Gastroesophageal sphincter (tissue), 4 donors: ENCODE measurements at regions not wholly inside any gene's neighbourhood (a gene's known extent, or its start where the extent isn't known, plus 50 kb on each side); places are given as distances from the start of the nearest gene placed in this dataset.

Experiments used
- ATAC-seq: fragments of 150-250 bp; one replicate; pipeline ENCODE4 v1.9.1; 2016; ENCODE audit warnings: mild to moderate bottlenecking, moderate library complexity
- H3K27ac ChIP-seq, 4 donors: fragments of 200-600 bp; sonication (generic) in 3 of 4; 1 replicate in 3 of 4; 2 replicates in 1 of 4; pipeline ENCODE4 v1.5.1; 2016 to 2019
- H3K27me3 ChIP-seq: fragments of 200-600 bp; sonication (generic); one replicate; pipeline ENCODE4 v1.5.1; 2019
- H3K36me3 ChIP-seq, 2 donors: fragments of 200-600 bp; sonication (generic); one replicate each; pipeline ENCODE4 v1.5.1; 2019; ENCODE audit warnings: control low read depth in 1 of 2
- H3K4me1 ChIP-seq, 3 donors: fragments of 200-600 bp; sonication (generic); 1 replicate in 2 of 3; 2 replicates in 1 of 3; pipeline ENCODE4 v1.5.1; 2016 to 2019; ENCODE audit warnings: control low read depth in 2 of 3
- H3K4me3 ChIP-seq, 2 donors: fragments of 200-600 bp; sonication (generic); one replicate each; pipeline ENCODE4 v1.5.1; 2019; ENCODE audit warnings: mild to moderate bottlenecking in 1 of 2, moderate library complexity in 1 of 2
- H3K9me3 ChIP-seq, 3 donors: fragments of 200-600 bp; sonication (generic); one replicate each; pipeline ENCODE4 v1.5.1; 2017 to 2019; ENCODE audit warnings: control low read depth in 2 of 3
- CTCF ChIP-seq, 4 experiments: fragments of 200-600 bp in 2 of 4; fragments of 450-650 bp in 2 of 4; sonication (generic) in 1 of 4; IDR thresholded peaks; one replicate each; pipeline ENCODE4 v1.5.1; 2017 to 2019; ENCODE audit warnings: antibody characterized with exemption in 4 of 4, mild to moderate bottlenecking in 2 of 4, moderate library complexity in 2 of 4
- EP300 ChIP-seq: sonication (generic); formaldehyde crosslinking; IDR thresholded peaks from one replicate; pipeline ENCODE4 v1.6.1; 2017; ENCODE audit warnings: antibody characterized with exemption, mild to moderate bottlenecking
- POLR2A ChIP-seq, 2 donors: fragments of 450-650 bp; IDR thresholded peaks; one replicate each; pipeline ENCODE4 v1.6.1; 2017; ENCODE audit warnings: antibody characterized with exemption in 2 of 2, mild to moderate bottlenecking in 2 of 2, moderate library complexity in 1 of 2
- POLR2AphosphoS5 ChIP-seq: sonication (generic); formaldehyde crosslinking; IDR thresholded peaks from one replicate; pipeline ENCODE4 v1.6.1; 2017; ENCODE audit warnings: antibody characterized with exemption
- WGBS, 2 donors: methylation state at CpG; one replicate each; pipeline ENCODE4 v1.1.5; 2018; ENCODE audit warnings: low coverage in 1 of 2; 5-methylcytosine and 5-hydroxymethylcytosine counted together

- WGBS, 2 donors = 62 to 75% methylated on average over 1 to 2 of the region's 2 CpGs
- H3K4me1 ChIP-seq = no peaks in the 10 kb centered on the region
- H3K36me3 ChIP-seq = no peaks in the 10 kb centered on the region
- no peak for ATAC-seq
- H3K27me3 ChIP-seq = no peaks in the 10 kb centered on the region
- TF ChIP-seq EP300 (no peak), POLR2AphosphoS5 (no peak), POLR2A (IDR thresholded peaks at IDR 0.05) (no peak), CTCF (IDR thresholded peaks at IDR 0.05) (no peak)
- no peak overlapping the region for H3K27ac ChIP-seq
- H3K4me3 ChIP-seq = no peak overlapping the region
- no peaks in the 10 kb centered on the region for H3K9me3 ChIP-seq
Observed at GRCh38 chr2:181760521-181760920, 80.2 kb upstream of the NEUROD1 start.

- WGBS, 2 donors = 82 to 86% methylated on average over 2 of the region's 2 CpGs
- Histone ChIP-seq H3K27ac (no peak overlapping the region), H3K4me1 (no peaks in the 10 kb centered on the region), H3K36me3 (no peaks in the 10 kb centered on the region), H3K27me3 (no peaks in the 10 kb centered on the region), H3K9me3 (no peaks in the 10 kb centered on the region), H3K4me3 (no peak overlapping the region)
- TF ChIP-seq POLR2A (IDR thresholded peaks at IDR 0.05) = no peak
- no peak for TF ChIP-seq CTCF (IDR thresholded peaks at IDR 0.05)
- no peak for TF ChIP-seq EP300
- TF ChIP-seq POLR2AphosphoS5 = no peak
- no peak for ATAC-seq
Observed at GRCh38 chr2:181761175-181761574, 80.9 kb upstream of the NEUROD1 start.

- H3K36me3 ChIP-seq = no peaks in the 10 kb centered on the region
- no peaks in the 10 kb centered on the region for H3K4me1 ChIP-seq
- no peak for TF ChIP-seq EP300
- TF ChIP-seq POLR2AphosphoS5 = no peak
- TF ChIP-seq POLR2A (IDR thresholded peaks at IDR 0.05) = no peak
- TF ChIP-seq CTCF (IDR thresholded peaks at IDR 0.05) = no peak
- WGBS, 2 donors = 77% methylated on average over 4 to 5 of the region's 5 CpGs
- H3K4me3 ChIP-seq = no peak overlapping the region
- no peaks in the 10 kb centered on the region for H3K9me3 ChIP-seq
- no peak for ATAC-seq
- no peaks in the 10 kb centered on the region for H3K27me3 ChIP-seq
- no peak overlapping the region for H3K27ac ChIP-seq
Observed at GRCh38 chr2:181762000-181762399, 81.7 kb upstream of the NEUROD1 start.

GRCh38 chr2:181762848-181763247, 82.5 kb upstream of the NEUROD1 start:
- Histone ChIP-seq H3K36me3 (no peaks in the 10 kb centered on the region), H3K4me1 (no peaks in the 10 kb centered on the region), H3K27me3 (no peaks in the 10 kb centered on the region), H3K4me3 (no peak overlapping the region), H3K9me3 (no peaks in the 10 kb centered on the region), H3K27ac (no peak overlapping the region)
- WGBS, 2 donors = 94 to 96% methylated on average over 4 to 5 of the region's 5 CpGs
- TF ChIP-seq POLR2AphosphoS5 (no peak), EP300 (no peak), CTCF (IDR thresholded peaks at IDR 0.05) (no peak), POLR2A (IDR thresholded peaks at IDR 0.05) (no peak)
- no peak for ATAC-seq

GRCh38 chr2:181763423-181763822, 83.1 kb upstream of the NEUROD1 start:
- TF ChIP-seq CTCF (IDR thresholded peaks at IDR 0.05) (no peak), POLR2A (IDR thresholded peaks at IDR 0.05) (no peak), POLR2AphosphoS5 (no peak), EP300 (no peak)
- no peaks in the 10 kb centered on the region for H3K27me3 ChIP-seq
- 76 to 86% methylated on average over 4 of the region's 4 CpGs for WGBS, 2 donors
- H3K4me1 ChIP-seq = no peaks in the 10 kb centered on the region
- no peak overlapping the region for H3K27ac ChIP-seq
- H3K4me3 ChIP-seq = no peak overlapping the region
- ATAC-seq = no peak
- H3K36me3 ChIP-seq = no peaks in the 10 kb centered on the region
- H3K9me3 ChIP-seq = no peaks in the 10 kb centered on the region
